DND-41 (cell line): ENCODE measurements at regions not wholly inside any gene's neighbourhood (a gene's known extent, or its start where the extent isn't known, plus 50 kb on each side); places are given as distances from the start of the nearest gene placed in this dataset.

Source experiments
- ATAC-seq: fragments of 200-7000 bp; cut with Tn5 transposase; 3 replicates; pipeline ENCODE4 v1.9.1; 2021; ENCODE audit warnings: low read depth; ENCODE audit not compliant: insufficient read depth
- DNase-seq: peaks from one replicate; pipeline ENCODE4 v3.0.0-alpha.2; 2020
- H2AFZ ChIP-seq: 2 replicates; pipeline ENCODE4 v1.6.0; 2012; ENCODE audit warnings: low read depth, low read length
- H3K27ac ChIP-seq: 2 replicates; pipeline ENCODE4 v1.5.1; 2012; ENCODE audit warnings: low read length, inconsistent platforms
- H3K27me3 ChIP-seq: fragments of 200-600 bp; sonication (generic); 2 replicates; pipeline ENCODE4 v1.6.0; 2012; ENCODE audit warnings: low read length, mild to moderate bottlenecking, inconsistent platforms; ENCODE audit not compliant: insufficient read depth, poor library complexity
- H3K36me3 ChIP-seq: 2 replicates; pipeline ENCODE4 v1.5.1; 2012; ENCODE audit warnings: low read length, inconsistent platforms; ENCODE audit not compliant: insufficient read depth
- H3K4me1 ChIP-seq: 2 replicates; pipeline ENCODE4 v1.5.1; 2012; ENCODE audit warnings: mild to moderate bottlenecking, low read length; ENCODE audit not compliant: insufficient read depth
- H3K4me2 ChIP-seq: 2 replicates; pipeline ENCODE4 v1.6.0; 2012; ENCODE audit warnings: mild to moderate bottlenecking, moderate library complexity, low read length, inconsistent platforms; ENCODE audit not compliant: insufficient read depth
- H3K4me3 ChIP-seq, 2 experiments: fragments of 200-600 bp in 1 of 2; shearing (Covaris generic) in 1 of 2; 2 replicates each; pipeline ENCODE4 v1.5.1; 2012 to 2016; ENCODE audit warnings: inconsistent platforms in 2 of 2, low read length in 2 of 2, mild to moderate bottlenecking in 2 of 2, low read depth in 1 of 2, moderate library complexity in 1 of 2
- H3K79me2 ChIP-seq: 2 replicates; pipeline ENCODE4 v1.6.0; 2012; ENCODE audit warnings: low read length, inconsistent platforms; ENCODE audit not compliant: insufficient read depth
- H3K9ac ChIP-seq: 2 replicates; pipeline ENCODE4 v1.6.0; 2012; ENCODE audit warnings: low read depth, mild to moderate bottlenecking, inconsistent platforms, low read length, moderate library complexity
- H3K9me3 ChIP-seq: 2 replicates; pipeline ENCODE4 v1.5.1; 2012; ENCODE audit warnings: low read length, moderate library complexity, mild to moderate bottlenecking, inconsistent platforms; ENCODE audit not compliant: insufficient read depth, severe bottlenecking
- H4K20me1 ChIP-seq: 2 replicates; pipeline ENCODE4 v1.6.0; 2012; ENCODE audit warnings: low read length; ENCODE audit not compliant: insufficient read depth
- CTCF ChIP-seq: IDR thresholded peaks from 2 replicates; pipeline ENCODE4 v1.5.1; 2012; ENCODE audit warnings: borderline replicate concordance, low read length, moderate library complexity, mild to moderate bottlenecking; ENCODE audit not compliant: poor library complexity, severe bottlenecking; ENCODE audit errors: extremely low read depth
- EZH2 ChIP-seq: IDR thresholded peaks from 3 replicates; pipeline ENCODE4 v1.6.1; 2012; ENCODE audit warnings: borderline replicate concordance, low read depth, mild to moderate bottlenecking, moderate library complexity, low read length, inconsistent platforms; ENCODE audit not compliant: severe bottlenecking

- Histone ChIP-seq H3K27ac (no peak overlapping the region), H3K79me2 (no peaks in the 10 kb centered on the region), H3K36me3 (no peaks in the 10 kb centered on the region), H3K9me3 (no peaks in the 10 kb centered on the region), H3K27me3 (no peaks in the 10 kb centered on the region), H3K9ac (no peak overlapping the region), H3K4me2 (no peak overlapping the region), H2AFZ (no peak overlapping the region), H3K4me3 (no peak overlapping the region), H4K20me1 (no peaks in the 10 kb centered on the region), H3K4me1 (no peaks in the 10 kb centered on the region)
- TF ChIP-seq EZH2 = no peak
- TF ChIP-seq CTCF = no peak
- DNase-seq (no peak), ATAC-seq (no peak)
Measured at GRCh38 chr16:17748044-17748719, 277.4 kb upstream of the XYLT1 start.

- no peaks in the 10 kb centered on the region for H3K79me2 ChIP-seq
- TF ChIP-seq EZH2 (no peak), CTCF (no peak)
- H3K36me3 ChIP-seq = no peaks in the 10 kb centered on the region
- DNase-seq (no peak), ATAC-seq (no peak)
- no peaks in the 10 kb centered on the region for H4K20me1 ChIP-seq
- no peak overlapping the region for H3K9ac ChIP-seq
- H3K4me3 ChIP-seq = no peak overlapping the region
- no peak overlapping the region for H2AFZ ChIP-seq
- no peak overlapping the region for H3K4me2 ChIP-seq
- H3K27me3 ChIP-seq = no peaks in the 10 kb centered on the region
- no peaks in the 10 kb centered on the region for H3K9me3 ChIP-seq
- no peaks in the 10 kb centered on the region for H3K4me1 ChIP-seq
- H3K27ac ChIP-seq = no peak overlapping the region
Measured at GRCh38 chr16:17747081-17747756, 276.5 kb upstream of the XYLT1 start.

- H3K27ac ChIP-seq = no peak overlapping the region
- TF ChIP-seq CTCF (no peak), EZH2 (no peak)
- H3K9me3 ChIP-seq = no peaks in the 10 kb centered on the region
- H3K27me3 ChIP-seq = no peaks in the 10 kb centered on the region
- no peak overlapping the region for H3K4me3 ChIP-seq
- no peak overlapping the region for H2AFZ ChIP-seq
- H3K36me3 ChIP-seq = no peaks in the 10 kb centered on the region
- no peaks in the 10 kb centered on the region for H3K79me2 ChIP-seq
- H3K4me2 ChIP-seq = no peak overlapping the region
- H3K9ac ChIP-seq = no peak overlapping the region
- no peaks in the 10 kb centered on the region for H4K20me1 ChIP-seq
- ATAC-seq (no peak), DNase-seq (no peak)
- no peaks in the 10 kb centered on the region for H3K4me1 ChIP-seq
Measured at GRCh38 chr16:17744921-17745572, 274.3 kb upstream of the XYLT1 start.
